ENCODE measurements at regions not wholly inside any gene's neighbourhood (a gene's known extent, or its start where the extent isn't known, plus 50 kb on each side); places are given as distances from the start of the nearest gene placed in this dataset.

- Histone ChIP-seq H3K36me3 (ENCODE audit: control insufficient read depth, insufficient read depth, low read length) (no peaks in the 10 kb centered on the region), H3K4me3 (replicated peaks; ENCODE audit: low read depth, low read length) (no peak overlapping the region), H3K27me3 (replicated peaks; ENCODE audit: control insufficient read depth, insufficient read depth, low read length) (no peaks in the 10 kb centered on the region)
- TF ChIP-seq CTCF (IDR thresholded peaks at IDR 0.05; ENCODE audit: insufficient read depth, low read length, poor library complexity, severe bottlenecking), result no peak
- DNase-seq (ENCODE audit: extremely low read depth, insufficient read length), result no peak
These were observed 1285.6 kb upstream of the EYS start for GRCh38 chr6:66992660-66993059.

- Histone ChIP-seq H3K4me3 (replicated peaks; ENCODE audit: low read depth, low read length) (no peak overlapping the region), H3K27me3 (replicated peaks; ENCODE audit: control insufficient read depth, insufficient read depth, low read length) (no peaks in the 10 kb centered on the region), H3K36me3 (ENCODE audit: control insufficient read depth, insufficient read depth, low read length) (no peaks in the 10 kb centered on the region)
- no peak for TF ChIP-seq CTCF (IDR thresholded peaks at IDR 0.05; ENCODE audit: insufficient read depth, low read length, poor library complexity, severe bottlenecking)
- DNase-seq (ENCODE audit: extremely low read depth, insufficient read length), result no peak
These were observed 1279.9 kb upstream of the EYS start for GRCh38 chr6:66986940-66987339.

- Histone ChIP-seq H3K36me3 (ENCODE audit: control insufficient read depth, insufficient read depth, low read length) (no peaks in the 10 kb centered on the region), H3K4me3 (replicated peaks; ENCODE audit: low read depth, low read length) (no peak overlapping the region), H3K27me3 (replicated peaks; ENCODE audit: control insufficient read depth, insufficient read depth, low read length) (no peaks in the 10 kb centered on the region)
- TF ChIP-seq CTCF (IDR thresholded peaks at IDR 0.05; ENCODE audit: insufficient read depth, low read length, poor library complexity, severe bottlenecking), result no peak
- DNase-seq (ENCODE audit: extremely low read depth, insufficient read length), result no peak
These were observed 1278.8 kb upstream of the EYS start for GRCh38 chr6:66985816-66986215.

GRCh38 chr6:66970373-66970772 lies 1263.3 kb upstream of the EYS start:
- TF ChIP-seq CTCF (IDR thresholded peaks at IDR 0.05; ENCODE audit: insufficient read depth, low read length, poor library complexity, severe bottlenecking), result no peak
- DNase-seq (ENCODE audit: extremely low read depth, insufficient read length), result no peak
- Histone ChIP-seq H3K4me3 (replicated peaks; ENCODE audit: low read depth, low read length) (no peak overlapping the region), H3K27me3 (replicated peaks; ENCODE audit: control insufficient read depth, insufficient read depth, low read length) (no peaks in the 10 kb centered on the region), H3K36me3 (ENCODE audit: control insufficient read depth, insufficient read depth, low read length) (no peaks in the 10 kb centered on the region)

GRCh38 chr6:66965227-66965626 lies 1258.2 kb upstream of the EYS start:
- no peak for DNase-seq (ENCODE audit: extremely low read depth, insufficient read length)
- TF ChIP-seq CTCF (IDR thresholded peaks at IDR 0.05; ENCODE audit: insufficient read depth, low read length, poor library complexity, severe bottlenecking), result no peak
- Histone ChIP-seq H3K4me3 (replicated peaks; ENCODE audit: low read depth, low read length) (no peak overlapping the region), H3K27me3 (replicated peaks; ENCODE audit: control insufficient read depth, insufficient read depth, low read length) (no peaks in the 10 kb centered on the region), H3K36me3 (ENCODE audit: control insufficient read depth, insufficient read depth, low read length) (no peaks in the 10 kb centered on the region)

GRCh38 chr6:66964216-66964615 lies 1257.2 kb upstream of the EYS start:
- H3K27me3 ChIP-seq (replicated peaks; ENCODE audit: control insufficient read depth, insufficient read depth, low read length), result no peaks in the 10 kb centered on the region
- TF ChIP-seq CTCF (IDR thresholded peaks at IDR 0.05; ENCODE audit: insufficient read depth, low read length, poor library complexity, severe bottlenecking), result no peak

More at GRCh38 chr6:66964216-66964615, 1257.2 kb upstream of the EYS start:
- no peaks in the 10 kb centered on the region for H3K36me3 ChIP-seq (ENCODE audit: control insufficient read depth, insufficient read depth, low read length)
- DNase-seq (ENCODE audit: extremely low read depth, insufficient read length), result no peak
- no peak overlapping the region for H3K4me3 ChIP-seq (replicated peaks; ENCODE audit: low read depth, low read length)
